Stimulated activated CD4-positive, alpha-beta T cell treated with anti-CD3 and anti-CD28 coated beads, Interleukin-12 subunit alpha, Interleukin-12 subunit beta, amount 100 ng/mL, for 48 hours (primary cell): ENCODE measurements at regions not wholly inside any gene's neighbourhood (a gene's known extent, or its start where the extent isn't known, plus 50 kb on each side); places are given as distances from the start of the nearest gene placed in this dataset.

ENCODE experiments used
- DNase-seq, 3 donors: peaks; one replicate each; pipeline ENCODE4 v3.0.0-alpha.2; 2020; ENCODE audit warnings: low read depth in 2 of 3, low spot score in 1 of 3

DNA sequence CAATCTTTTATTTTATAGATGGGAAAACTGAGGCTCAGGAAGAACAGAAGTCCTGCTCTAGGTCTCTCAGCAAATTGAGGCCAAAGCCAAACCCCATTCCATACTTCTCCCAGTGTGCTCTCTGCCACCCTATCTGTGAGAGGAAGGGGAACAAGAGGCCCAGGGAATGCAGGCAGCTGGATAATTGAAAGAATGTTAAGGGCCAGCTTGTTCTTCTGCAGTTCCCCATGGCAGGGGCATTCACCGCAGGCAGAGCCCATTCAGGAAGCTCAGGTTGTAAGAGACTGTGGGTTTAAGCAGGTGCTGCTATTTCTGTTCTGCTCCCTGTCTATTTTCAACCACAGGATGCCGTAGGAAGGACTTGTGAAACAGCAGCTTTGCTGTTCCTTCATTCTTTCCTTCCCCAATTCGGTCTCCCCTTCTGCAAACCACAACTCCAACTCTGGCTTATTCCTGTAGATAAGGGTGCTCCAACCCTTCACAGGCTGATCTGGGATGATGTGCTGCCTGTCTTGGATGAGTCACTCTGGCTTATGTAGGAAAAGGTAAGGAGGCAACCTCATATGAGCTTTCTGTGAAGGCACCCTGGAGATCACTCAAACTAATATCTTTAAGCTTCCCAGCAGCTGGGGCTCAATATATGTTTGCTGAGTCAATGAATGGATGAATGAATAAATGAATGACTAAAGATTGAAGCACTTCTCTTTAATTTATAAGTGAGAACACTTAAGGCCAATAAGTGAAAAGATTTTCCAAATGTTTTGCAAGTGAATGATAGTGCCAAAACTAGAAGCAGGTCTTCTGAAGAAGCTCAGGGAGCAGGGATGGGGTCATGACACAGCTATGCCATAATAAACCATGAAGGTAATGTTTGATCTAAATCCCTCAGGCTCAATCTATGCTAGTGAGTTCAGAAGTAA, 377.6 kb downstream of the BRINP1 start:
- DNase-seq, result no peak

DNA sequence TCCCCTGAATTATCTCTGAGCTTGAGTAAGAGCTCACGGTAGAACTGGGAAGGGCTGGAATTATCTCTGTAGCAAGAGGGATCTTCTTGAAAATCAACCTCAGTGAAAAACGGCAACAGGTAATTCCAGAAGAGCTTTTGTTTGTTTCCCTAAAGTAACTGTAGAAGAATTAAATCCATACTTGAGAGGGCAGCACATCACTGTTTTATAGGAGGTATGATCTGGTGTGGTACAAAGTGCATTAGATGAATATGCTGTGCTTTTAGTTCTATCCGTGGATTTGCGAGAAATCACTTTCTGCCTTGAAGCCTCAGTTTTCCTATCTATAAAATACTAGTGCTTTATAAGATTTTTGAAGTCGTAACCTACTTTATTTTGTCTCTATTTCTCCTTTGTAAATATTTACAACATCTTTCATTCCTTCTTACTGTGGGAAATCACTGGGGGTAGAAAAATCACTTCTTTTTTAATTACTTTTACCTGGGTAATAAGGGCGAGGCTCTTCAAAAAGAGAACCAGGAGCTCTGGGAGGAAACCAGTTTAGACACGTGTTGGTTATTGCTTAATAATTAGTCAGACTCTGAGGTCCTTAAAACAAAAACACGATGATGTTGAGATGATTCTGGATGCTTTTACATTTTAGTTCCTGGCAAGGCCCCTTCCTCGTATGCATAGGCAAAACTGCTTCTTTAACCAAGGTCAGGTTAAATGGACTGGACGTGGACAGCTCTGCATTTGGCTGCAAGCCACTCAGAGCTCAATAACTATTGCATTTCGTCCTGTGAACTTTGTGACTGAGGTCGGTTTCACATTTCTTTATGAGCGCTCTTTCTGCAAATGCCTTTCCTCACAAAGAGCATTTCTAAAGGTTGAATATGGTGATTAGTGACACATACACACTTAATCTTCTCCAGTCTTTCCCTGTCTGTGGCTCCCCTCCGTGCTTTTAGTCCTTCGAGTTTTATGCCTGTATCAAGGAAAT, 376.1 kb downstream of the BRINP1 start:
- DNase-seq, result no peak

DNA sequence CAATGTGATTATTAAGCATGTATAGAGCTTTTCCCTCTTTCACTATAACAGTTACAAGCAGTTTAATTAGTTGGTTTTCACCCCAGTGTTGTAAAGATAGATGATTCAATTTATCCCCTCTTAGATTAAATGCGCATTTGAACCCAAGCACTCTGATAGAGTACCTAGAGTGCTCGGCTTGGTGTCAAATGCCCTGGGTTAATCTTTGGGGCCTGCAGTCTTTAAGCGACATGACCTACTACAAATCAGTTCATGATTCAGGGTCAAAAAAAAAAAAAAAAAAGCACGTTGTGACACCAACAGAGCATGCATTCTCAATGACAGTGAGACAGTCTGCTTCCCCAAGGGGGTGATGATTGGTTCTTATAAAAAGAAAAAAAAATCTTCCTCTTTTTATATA, 375.3 kb downstream of the BRINP1 start:
- no peak for DNase-seq

DNA sequence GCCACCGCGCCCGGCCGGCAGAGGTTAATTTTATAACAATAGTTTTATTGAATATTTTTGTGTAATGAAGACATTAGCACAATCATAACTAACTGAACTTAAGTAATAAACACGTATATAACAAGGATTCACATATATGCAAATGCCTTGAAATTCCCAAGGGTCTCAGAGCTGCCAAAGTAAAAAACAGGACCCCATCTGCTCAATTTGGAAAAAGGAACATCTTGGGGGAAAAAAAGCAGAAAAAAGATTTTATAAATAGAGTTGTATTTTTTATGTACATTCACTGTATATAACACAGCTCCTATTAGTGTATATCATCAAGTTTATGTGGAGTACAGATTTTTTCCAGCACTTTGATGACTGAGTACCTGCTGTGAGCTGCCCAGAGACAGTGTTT, 366.7 kb downstream of the BRINP1 start:
- DNase-seq, result no peak

DNA sequence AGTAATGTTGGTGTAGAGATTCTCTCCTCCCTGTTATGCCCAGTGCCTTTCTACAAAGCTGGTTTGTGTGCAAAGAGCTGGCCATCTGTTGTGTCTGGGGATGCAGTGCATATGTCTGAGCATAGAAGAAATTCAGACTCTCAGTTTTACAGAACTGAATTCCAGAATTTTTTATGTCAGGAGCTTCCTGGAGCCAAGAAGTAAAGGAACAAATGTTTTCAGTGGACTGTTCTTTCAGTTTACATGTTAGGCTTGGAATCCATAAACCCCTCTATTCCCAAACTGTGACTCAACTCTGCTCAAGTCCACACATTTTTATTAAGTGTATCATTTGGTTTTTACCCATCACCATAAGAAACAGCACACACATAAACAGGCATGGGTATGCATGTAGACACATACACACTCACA, 366.0 kb downstream of the BRINP1 start:
- no peak for DNase-seq

DNA sequence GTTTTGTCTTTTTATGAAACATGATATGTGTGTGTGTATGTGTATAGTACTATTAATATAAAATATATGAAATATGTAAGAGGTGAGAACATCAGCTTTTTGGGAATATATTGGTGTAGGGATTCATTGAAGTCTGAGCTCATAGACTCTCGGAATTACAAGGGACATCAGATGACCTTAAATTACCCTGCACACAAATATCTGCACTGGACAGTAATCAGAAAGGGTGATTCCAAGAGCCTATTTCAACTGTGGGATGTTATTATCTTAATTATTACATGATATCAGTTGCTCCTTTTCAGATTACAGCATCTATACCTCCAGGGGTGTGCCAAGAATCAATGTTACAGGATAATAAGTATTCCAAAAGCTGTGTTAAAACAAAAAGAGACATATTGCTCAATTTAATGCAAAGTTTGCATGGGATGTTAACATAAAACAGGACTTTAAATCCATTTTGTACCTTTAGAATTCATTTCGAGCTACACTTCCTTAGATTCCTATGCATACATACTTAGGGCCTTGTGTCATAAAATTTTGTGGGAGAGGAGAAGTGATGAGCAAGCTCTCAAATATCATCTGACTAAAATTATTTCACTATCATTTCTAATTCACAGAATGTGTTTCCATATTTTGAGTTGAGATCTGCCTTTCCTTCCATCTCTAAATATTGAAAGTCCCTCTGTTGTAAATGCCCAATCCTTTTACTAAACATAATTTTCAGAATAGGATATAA, 365.2 kb downstream of the BRINP1 start:
- DNase-seq, result no peak

DNA sequence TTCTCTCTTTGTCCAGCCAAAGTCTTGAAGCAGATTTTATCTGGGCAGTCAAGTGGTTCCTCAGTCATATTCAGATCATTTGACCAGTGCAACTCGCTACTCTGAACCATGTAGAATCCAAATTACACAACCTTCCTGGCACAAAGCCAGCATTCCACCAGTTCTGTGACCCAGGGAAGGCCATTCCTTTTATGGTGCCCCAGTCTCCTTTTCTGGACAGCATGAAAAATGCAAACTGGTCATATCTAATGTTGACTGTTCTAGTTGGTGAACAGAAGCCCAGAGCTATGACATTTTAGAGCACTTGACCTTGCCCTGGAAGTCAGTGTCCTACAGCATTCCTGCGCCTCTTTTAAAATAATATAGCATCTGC, 364.6 kb downstream of the BRINP1 start:
- no peak for DNase-seq

DNA sequence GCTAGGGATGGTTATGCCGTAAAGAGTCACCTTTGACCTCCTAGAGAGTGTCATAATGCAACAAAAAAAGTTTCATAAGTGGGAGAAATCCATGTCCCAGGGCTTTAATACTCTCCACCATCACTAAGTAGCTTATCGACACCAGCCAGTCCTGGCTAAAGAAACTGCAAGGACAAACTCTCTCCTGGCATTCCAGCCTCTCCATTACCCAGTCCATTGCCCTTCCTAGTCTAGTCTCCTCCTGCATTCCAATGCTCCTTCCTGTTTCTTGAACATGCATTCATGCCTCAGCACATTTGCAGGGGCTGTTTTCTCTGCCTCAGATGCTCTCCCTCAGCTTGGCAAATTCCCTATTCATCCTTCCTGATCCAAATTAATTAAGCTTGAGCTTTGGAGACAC, 364.1 kb downstream of the BRINP1 start:
- no peak for DNase-seq

DNA sequence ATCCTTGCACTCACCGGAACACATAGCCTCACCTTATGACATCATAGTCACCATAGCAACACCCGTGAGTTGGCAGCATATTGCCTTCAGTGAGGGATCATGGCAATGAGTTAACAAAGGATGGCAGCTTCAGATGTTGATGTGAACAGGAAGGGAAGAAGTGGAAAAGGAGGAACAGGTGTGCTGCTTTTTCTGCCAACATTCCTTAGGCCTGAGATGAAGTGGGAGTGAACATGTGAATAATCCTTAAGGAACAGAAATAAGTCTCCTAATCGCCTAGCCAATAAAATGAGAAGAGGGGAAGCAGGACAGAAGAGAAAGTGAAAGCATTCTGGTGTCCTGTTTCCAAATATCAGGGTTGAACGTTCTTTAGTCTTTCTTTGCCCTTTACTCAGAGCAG, 360.0 kb downstream of the BRINP1 start:
- no peak for DNase-seq

DNA sequence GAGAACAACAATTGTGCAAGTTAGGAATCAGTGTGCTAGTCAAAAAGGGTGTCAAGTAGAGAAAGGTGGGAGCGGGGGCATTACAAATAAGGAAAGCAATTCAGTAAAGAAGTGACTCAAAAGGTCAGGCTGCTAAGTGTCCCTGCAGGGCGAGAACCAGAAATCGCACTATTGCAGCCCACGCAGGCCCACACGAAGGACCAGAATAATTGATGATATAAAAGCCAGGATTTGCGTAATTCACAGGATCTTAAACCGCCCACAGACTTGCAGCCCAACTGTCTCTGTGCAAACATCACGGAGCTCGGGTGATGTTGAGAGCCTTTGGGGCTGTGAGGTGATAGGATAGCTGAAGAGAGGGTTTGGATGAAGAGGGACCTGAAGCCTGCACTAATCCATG, 349.0 kb downstream of the BRINP1 start:
- DNase-seq, result no peak

DNA sequence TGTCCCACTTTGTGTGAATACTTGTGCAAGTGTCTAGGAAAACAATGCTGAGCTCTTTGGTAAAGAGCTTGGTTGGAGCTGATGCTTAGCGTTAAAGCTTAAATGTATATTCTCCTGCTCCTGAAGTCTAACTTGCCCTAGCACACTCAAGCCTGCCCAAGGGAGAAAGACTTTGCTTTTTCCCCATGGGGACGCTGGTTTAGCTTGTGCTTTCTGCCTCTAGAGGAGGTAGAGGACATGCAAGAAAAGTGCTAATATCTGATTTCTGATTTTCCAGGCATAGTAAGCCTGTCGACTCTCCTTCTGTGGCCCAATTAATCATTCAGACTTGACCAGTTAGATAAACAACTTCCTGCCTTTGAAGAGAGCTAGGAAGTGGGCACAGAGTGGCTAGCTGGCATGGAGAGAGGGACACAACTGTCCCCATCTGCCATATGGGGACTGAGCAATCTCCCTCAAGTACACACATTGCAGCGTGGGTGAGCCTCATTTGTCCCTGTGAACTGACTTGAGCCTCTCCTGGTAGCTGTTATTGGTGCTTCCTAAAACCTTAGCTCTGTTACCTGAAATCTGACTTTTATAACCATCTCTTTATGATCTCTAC, 348.4 kb downstream of the BRINP1 start:
- no peak for DNase-seq

DNA sequence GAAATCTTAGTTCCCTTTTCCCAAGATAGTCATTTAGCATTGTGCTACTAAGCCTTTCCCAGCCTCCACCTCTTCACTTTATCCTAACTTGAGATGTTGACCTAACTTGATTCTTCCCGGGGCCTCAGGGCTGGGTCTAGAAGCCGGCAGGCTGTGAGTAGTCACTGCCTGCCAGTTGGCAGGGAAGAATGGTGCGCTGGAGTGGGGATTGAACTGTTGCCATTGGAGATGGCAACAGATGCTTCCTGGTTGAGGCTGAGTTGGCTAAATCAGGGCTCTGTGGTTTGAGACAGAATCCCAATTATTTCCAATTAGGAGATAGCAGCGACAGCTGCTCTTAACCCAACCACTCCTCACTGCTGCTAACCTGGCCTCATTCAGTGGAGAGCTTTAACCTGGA, 343.1 kb downstream of the BRINP1 start:
- DNase-seq, result no peak

DNA sequence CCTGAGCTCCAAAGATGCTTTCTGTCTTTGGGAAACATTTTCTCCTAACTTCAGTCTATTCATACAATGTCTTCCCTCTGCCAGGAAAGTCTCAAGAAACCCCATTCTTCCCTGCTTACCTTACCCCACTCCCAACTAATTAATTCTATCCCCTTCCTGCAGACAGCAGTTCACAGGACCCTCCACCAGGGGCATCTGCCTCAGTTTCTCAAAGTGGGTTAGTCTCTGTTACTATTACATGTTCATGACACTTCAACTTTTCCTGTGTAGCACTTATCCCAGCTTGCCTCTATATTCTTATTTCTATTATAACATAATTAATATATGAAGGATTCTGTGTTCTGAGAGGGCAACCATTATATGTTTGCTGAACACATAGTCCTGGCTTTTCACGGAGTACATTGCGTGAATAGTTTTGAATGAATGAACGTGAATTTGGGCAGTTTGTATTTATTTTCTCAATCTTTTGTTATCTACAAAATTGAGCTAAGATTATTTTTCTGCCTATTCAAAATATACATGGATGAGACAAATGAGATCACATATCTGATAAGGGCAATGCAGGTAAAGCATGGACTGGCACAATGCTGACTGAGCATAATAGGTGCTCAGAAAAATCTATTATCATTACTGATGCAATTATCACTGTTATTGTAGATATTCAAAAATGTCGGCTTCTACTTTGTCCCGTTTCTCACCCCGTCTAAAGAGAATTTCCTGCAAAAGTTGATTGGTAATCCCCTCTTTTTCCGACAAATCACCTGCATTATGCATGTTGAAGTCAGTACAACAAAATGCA, 341.1 kb downstream of the BRINP1 start:
- DNase-seq, result no peak

DNA sequence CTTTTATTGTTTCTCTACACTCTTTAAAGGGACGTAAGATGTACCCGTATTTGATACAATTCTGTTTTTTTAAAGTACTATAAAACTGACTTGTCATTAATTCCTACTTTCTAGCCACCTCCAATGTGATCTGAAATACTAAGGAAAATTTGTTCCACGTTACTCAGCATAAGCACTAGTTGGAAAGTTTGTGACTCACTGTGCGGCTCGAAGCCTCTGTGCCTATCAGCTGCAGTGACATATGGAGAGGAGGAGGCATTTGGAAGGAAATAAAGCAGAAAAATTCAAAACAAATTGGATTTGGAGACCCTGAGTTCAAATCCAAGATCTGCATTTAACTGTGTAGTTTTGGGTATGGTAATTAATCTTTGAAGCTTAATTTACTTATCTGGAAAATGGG, 339.3 kb downstream of the BRINP1 start:
- no peak for DNase-seq

DNA sequence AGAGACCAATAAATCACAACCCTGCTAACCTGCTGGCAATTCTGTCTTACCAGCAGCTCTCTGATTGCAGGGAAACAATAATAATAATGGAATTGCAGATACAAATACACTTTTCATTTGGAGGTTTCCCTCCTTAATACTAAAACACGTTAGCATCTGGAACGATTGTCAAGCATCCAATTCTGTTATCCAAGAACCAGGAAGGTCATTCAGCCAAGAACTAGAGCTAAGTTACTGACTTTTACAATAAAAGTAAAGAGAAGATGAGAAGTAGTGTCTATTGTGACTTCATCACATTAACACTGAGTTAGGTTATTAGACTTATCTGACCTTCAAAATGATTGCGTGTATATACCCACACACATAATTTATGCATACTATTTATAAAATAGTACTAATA, 335.6 kb downstream of the BRINP1 start:
- DNase-seq, result no peak

DNA sequence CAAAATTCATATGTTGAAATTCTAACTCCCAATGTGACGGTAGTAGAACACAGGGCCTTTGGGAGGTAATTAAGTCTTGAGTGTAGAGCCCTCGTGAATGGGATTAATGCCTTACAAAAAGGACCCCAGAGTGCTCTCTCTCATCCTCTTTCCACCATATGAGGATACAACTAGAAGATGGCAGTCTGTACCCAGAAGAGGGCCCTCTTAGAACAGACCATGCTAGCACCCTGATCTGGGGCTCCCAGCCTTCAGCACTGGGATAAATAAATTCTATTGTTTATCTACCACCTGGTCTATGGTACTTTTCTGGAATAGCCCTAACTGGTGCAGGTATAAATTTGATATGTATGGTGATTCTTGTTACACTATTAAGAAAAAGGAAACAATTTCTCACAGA, 332.3 kb downstream of the BRINP1 start:
- DNase-seq, result no peak

DNA sequence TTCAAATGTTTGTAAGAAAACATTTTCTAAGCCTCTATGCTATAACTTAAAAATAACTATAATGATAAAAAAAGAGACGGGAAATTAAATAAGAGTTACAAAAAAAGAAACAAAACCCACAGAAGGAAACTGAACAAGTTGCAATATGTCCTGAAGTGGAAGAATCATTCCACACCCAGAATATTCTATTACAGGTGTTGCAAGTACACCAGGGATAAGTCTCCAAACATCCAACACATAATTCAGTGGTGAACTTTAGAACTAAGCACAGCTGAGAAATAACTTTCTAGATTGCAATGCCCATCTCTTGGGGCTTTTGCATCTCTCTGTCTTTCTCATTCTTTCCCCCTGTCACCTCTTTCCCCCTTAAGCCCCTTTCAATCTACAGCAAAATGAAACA, 325.2 kb downstream of the BRINP1 start:
- DNase-seq, result no peak

DNA sequence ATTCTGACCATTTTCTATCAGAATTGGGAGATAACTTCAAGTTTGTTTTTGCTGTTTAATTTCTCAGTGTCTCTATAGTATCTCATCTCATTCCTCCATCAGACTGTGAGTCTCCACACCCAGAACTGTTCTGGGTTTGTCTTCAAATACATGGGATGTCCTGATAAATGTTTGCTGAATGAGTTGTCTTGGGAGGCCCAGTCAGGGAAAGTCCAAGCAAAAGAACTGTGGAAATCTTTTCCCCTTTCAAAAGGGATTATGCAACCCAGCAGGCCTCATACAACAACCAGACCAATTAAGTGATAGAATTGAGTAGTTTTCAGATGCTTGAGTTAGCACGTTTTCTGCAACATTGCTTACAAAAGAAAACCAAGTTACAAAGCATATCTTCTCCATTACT, 324.4 kb downstream of the BRINP1 start:
- no peak for DNase-seq

DNA sequence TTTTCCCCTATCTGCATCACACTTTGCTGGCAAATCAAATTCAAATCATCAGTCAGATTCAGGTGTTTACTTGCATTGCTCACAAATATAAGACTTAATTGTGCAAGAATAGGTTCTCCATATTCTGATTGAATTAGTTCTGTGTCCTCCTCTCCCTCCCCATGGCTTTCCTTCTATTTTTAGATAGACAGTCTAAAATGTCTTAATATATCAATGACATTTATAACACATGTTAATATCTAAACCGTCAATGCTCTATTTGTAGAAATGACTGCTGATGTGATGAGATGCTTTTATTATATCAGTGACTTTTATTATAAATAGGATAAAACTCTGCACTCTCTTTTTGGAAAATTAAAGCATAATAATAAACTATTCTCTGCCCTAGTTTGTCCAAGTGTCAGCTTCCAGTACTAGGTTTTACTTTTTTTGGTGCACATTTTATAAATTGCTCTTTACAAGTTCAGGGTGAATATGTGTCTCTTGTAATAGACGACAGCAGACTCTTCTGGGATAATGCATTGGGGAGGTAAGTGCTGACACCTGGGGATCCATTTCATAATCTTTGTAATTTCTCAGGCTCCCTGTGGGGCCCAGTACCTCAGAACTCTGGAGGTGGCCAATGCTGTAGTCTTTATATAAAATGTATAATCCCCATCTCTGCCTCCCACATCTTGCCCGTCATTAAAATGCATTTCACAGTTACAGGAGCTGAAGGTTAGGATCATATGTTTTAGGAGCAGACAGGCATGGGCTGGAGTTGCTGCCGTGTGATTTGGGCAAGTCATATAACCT, 321.5 kb downstream of the BRINP1 start:
- DNase-seq, result no peak
